ENCODE measurements at regions not wholly inside any gene's neighbourhood (a gene's known extent, or its start where the extent isn't known, plus 50 kb on each side); places are given as distances from the start of the nearest gene placed in this dataset.

DNA sequence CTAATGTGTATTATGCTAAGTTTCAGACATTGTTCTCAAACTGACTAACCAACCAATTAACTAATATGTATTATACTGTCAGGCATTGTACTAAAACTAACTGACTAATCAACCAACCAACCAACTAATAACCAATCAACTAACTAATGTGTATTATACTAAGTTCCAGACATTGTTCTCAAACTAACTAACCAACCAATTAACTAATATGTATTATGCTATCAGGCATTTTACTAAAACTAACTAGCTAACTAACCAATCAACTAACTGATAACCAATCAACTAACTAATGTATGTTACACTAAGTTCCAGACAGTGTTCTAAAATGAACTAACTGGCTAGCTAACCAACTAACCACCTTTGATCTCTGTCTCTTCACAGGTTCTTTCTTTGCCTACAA, 152.3 kb downstream of the SUDS3 start:
- TF ChIP-seq EP300 (IDR thresholded peaks at IDR 0.05) (no peak), POLR2AphosphoS5 (IDR thresholded peaks at IDR 0.05) (no peak)
- TF ChIP-seq, protein P1, sequence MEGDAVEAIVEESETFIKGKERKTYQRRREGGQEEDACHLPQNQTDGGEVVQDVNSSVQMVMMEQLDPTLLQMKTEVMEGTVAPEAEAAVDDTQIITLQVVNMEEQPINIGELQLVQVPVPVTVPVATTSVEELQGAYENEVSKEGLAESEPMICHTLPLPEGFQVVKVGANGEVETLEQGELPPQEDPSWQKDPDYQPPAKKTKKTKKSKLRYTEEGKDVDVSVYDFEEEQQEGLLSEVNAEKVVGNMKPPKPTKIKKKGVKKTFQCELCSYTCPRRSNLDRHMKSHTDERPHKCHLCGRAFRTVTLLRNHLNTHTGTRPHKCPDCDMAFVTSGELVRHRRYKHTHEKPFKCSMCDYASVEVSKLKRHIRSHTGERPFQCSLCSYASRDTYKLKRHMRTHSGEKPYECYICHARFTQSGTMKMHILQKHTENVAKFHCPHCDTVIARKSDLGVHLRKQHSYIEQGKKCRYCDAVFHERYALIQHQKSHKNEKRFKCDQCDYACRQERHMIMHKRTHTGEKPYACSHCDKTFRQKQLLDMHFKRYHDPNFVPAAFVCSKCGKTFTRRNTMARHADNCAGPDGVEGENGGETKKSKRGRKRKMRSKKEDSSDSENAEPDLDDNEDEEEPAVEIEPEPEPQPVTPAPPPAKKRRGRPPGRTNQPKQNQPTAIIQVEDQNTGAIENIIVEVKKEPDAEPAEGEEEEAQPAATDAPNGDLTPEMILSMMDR (IDR thresholded peaks at IDR 0.05), result no peak
